ENCODE measurements at regions not wholly inside any gene's neighbourhood (a gene's known extent, or its start where the extent isn't known, plus 50 kb on each side); places are given as distances from the start of the nearest gene placed in this dataset.
A peak's percentile ranks its signal among the peaks of the same experiment; 100 is the strongest.

DNA sequence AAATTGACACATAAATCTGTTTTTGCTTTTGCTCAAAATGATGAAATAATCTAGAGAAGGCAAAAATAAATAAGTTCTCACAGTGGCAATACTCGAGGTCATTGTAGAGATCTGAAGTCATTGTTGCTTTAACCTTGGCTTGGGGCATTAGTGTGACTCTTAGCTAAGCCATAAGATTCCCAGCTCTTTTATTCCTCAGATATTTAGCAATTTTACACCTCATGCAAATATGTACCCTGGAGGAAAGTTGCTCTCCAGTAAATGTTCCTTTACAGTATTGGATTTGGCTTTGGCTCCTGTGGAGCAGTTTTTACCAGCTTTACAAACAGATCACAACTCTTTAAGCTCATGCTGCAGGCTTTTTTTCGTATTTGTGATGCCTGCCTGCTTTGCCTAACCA, 134.2 kb upstream of the NABP1 start:
- no peak overlapping the region for H3K4me3 ChIP-seq (ENCODE audit: low read depth, low read length)
- TF ChIP-seq, protein P1, sequence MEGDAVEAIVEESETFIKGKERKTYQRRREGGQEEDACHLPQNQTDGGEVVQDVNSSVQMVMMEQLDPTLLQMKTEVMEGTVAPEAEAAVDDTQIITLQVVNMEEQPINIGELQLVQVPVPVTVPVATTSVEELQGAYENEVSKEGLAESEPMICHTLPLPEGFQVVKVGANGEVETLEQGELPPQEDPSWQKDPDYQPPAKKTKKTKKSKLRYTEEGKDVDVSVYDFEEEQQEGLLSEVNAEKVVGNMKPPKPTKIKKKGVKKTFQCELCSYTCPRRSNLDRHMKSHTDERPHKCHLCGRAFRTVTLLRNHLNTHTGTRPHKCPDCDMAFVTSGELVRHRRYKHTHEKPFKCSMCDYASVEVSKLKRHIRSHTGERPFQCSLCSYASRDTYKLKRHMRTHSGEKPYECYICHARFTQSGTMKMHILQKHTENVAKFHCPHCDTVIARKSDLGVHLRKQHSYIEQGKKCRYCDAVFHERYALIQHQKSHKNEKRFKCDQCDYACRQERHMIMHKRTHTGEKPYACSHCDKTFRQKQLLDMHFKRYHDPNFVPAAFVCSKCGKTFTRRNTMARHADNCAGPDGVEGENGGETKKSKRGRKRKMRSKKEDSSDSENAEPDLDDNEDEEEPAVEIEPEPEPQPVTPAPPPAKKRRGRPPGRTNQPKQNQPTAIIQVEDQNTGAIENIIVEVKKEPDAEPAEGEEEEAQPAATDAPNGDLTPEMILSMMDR (IDR thresholded peaks at IDR 0.05; ENCODE audit: low read depth, low read length) = no peak

DNA sequence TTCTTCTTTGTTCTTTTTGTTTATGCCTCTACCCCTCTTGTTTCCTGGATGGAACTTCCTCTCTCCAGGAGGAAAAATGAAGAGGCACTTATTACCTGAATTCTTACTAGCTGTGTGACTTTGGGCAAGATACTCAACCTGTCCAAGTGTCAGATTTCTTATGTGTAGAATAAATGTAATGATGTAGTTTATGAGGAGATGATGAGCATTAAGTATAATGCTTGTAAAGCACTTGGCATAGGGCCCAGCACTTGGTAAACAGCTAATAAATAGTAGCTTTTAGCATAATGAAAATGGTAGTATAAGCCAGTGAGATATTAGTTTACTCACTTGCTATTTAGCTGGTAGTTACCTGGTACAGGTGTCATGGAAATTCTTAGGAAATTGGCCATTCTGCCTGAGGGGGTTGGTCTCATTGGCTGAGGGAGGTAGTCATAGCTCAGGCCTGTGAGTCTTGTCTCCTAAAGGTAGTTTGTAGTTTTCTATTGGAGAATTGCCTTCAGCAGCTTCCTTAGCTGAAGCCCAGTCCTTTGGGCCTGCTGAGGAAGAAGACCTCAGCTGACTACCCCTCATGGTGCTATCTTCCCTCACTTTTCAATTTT, 133.4 kb upstream of the NABP1 start:
- H3K4me3 ChIP-seq (ENCODE audit: low read depth, low read length) = no peak overlapping the region
- TF ChIP-seq, protein P1 (IDR thresholded peaks at IDR 0.05; ENCODE audit: low read depth, low read length) = no peak

DNA sequence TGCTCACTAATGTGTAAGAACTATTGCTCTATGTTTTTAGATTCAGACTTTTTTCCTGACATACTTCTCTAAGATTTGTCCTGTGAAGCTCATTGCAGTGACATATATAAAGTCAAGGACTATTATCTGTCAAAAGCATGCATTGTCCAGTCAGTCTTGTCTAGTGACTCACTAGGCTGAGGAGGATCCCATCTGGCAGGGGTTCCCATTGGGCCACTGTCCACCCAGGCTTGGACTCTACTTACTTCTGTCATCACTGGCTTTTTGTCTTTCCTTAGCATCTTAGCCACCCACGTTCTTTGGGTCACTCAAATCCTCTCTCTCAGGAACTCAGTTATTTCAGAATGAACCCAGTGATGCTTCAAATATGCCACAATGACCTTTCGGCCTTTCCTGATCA, 132.6 kb upstream of the NABP1 start:
- TF ChIP-seq, protein P1 (IDR thresholded peaks at IDR 0.05; ENCODE audit: low read depth, low read length) = no peak
- H3K4me3 ChIP-seq (ENCODE audit: low read depth, low read length) = no peak overlapping the region

DNA sequence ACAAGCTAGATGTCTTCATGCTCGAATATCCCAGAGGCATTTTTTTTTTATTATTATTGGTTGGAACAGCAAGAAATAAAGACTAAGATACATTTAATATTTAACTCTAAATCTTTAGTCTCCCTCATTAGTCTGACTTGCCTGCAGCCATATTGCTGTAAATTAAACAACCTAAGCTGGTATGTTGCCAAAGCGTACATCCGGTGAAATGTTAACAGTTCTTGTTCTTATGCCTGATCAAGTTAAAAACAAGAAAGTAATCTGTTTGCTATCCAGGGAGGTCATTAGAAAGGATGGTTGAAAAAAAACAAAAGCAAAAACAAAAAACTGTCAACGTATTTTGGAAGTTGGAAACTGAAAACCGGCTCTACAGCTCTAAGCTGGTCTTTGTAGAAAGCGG, 125.9 kb upstream of the NABP1 start:
- TF ChIP-seq, protein P1 (IDR thresholded peaks at IDR 0.05; ENCODE audit: low read depth, low read length) = no peak
- no peak overlapping the region for H3K4me3 ChIP-seq (ENCODE audit: low read depth, low read length)

DNA sequence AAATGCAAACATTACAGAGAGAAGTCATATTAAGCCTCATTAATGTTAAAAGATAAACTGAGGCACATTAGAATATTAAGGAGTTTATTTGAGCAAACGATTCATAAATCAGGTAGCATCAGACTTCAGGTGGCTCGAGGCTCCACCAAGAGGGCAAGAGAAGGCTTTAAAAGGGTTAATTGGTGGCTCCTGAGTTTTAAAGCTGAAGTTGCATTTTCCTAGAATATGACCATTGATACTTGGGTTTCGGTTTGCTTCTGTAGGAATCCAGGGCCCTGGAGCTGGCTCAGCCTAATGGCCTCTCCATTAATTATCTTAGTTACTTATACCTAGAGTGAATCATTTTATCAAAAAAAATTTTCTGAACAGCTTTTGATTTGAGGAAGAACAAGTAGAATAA, 123.7 kb upstream of the NABP1 start:
- TF ChIP-seq, protein P1 (IDR thresholded peaks at IDR 0.05; ENCODE audit: low read depth, low read length) = no peak
- no peak overlapping the region for H3K4me3 ChIP-seq (ENCODE audit: low read depth, low read length)

DNA sequence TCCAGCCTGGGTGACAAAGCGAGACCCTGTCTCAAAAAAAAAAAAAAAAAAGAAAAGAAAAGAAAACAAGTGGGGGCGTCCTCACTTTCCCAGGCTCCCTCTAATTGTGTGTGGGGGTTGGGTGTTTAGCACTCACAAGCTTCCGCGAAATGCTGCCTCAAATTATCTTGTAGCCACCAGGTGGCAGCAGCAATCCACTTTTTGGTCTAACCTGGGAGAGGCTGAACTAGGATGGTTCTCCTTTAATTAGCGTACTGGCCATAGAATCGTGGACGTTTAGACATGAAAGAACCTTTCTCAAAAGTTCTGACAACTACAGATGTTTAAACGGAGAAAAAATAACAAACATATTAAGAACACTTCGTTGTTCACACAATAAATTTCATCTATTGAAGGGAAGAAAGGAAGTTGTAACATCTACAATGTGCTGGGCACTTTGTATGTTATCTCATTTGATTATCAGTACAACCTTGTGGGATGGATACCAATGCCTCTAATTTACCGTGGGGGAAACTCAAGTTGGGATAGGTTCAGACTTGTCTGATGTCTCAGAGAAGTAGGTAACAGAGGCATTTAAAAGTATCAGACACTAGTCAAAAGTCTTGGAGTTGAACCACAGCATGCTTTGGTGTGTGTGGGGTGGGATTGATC, 122.7 kb upstream of the NABP1 start:
- no peak overlapping the region for H3K4me3 ChIP-seq (ENCODE audit: low read depth, low read length)
- TF ChIP-seq, protein P1 (IDR thresholded peaks at IDR 0.05; ENCODE audit: low read depth, low read length) = peak; percentile 57

DNA sequence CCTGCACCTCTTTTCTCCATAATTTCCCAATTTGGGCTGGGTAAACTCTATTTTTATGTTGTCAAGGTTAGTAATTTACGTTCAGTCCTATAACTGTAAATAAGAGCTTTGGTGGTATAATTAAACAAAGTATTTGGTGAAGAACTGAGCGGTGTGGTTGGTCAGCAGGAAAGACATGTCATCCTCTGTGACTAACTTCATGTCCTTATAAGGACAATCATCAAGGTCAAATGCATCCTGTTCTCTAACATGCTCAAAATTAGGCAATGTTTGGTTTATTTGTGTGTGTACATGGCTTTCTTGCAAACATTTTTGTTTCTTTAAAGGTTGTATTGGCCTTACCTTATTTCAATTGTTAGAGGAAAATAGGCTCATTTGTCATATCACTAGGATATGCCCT, 121.5 kb upstream of the NABP1 start:
- no peak overlapping the region for H3K4me3 ChIP-seq (ENCODE audit: low read depth, low read length)
- TF ChIP-seq, protein P1 (IDR thresholded peaks at IDR 0.05; ENCODE audit: low read depth, low read length) = no peak
